Vagina (tissue), 2 donors: ENCODE measurements at regions not wholly inside any gene's neighbourhood (a gene's known extent, or its start where the extent isn't known, plus 50 kb on each side); places are given as distances from the start of the nearest gene placed in this dataset.

ENCODE experiments used
- POLR2AphosphoS5 ChIP-seq, 2 donors: sonication (generic); formaldehyde crosslinking; IDR thresholded peaks; one replicate each; pipeline ENCODE4 v1.9.0; 2017; ENCODE audit warnings: antibody characterized with exemption in 2 of 2, mild to moderate bottlenecking in 2 of 2, low read depth in 1 of 2; ENCODE audit not compliant: insufficient read depth in 1 of 2
- TF ChIP-seq, protein P1 (sequence below), 3 experiments: fragments of 450-650 bp in 2 of 3; fragments of 200-600 bp in 1 of 3; sonication (generic) in 1 of 3; IDR thresholded peaks; one replicate each; pipeline ENCODE4 v1.5.1; 2017 to 2019; ENCODE audit warnings: antibody characterized with exemption in 3 of 3, mild to moderate bottlenecking in 2 of 3, moderate library complexity in 2 of 3

DNA sequence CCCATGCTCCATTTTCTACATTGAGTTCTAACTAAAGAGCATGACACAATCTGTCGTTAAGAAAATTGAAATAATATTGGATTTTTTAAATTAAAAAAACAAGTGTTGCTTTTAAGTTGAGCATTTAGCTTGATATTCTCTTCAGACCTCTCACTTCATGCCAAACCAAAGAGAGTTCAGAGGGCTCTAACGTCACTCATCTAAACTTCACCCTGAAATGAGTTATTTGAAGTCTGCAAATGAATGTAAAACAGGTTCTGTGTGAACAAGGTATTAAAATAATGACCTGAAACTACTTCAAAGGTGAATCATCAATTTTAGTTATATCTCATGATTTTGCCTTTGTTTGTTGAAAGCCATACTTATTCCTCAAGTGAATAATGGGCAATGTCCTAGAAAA lies 61.8 kb downstream of the MRPL57 start:
- TF ChIP-seq, protein P1, sequence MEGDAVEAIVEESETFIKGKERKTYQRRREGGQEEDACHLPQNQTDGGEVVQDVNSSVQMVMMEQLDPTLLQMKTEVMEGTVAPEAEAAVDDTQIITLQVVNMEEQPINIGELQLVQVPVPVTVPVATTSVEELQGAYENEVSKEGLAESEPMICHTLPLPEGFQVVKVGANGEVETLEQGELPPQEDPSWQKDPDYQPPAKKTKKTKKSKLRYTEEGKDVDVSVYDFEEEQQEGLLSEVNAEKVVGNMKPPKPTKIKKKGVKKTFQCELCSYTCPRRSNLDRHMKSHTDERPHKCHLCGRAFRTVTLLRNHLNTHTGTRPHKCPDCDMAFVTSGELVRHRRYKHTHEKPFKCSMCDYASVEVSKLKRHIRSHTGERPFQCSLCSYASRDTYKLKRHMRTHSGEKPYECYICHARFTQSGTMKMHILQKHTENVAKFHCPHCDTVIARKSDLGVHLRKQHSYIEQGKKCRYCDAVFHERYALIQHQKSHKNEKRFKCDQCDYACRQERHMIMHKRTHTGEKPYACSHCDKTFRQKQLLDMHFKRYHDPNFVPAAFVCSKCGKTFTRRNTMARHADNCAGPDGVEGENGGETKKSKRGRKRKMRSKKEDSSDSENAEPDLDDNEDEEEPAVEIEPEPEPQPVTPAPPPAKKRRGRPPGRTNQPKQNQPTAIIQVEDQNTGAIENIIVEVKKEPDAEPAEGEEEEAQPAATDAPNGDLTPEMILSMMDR (IDR thresholded peaks at IDR 0.05): no peak
- no peak for TF ChIP-seq POLR2AphosphoS5 (IDR thresholded peaks at IDR 0.05; ENCODE audit: insufficient read depth in 1 of 2, low read depth in 1 of 2)
